ENCODE measurements at regions not wholly inside any gene's neighbourhood (a gene's known extent, or its start where the extent isn't known, plus 50 kb on each side); places are given as distances from the start of the nearest gene placed in this dataset.

DNA sequence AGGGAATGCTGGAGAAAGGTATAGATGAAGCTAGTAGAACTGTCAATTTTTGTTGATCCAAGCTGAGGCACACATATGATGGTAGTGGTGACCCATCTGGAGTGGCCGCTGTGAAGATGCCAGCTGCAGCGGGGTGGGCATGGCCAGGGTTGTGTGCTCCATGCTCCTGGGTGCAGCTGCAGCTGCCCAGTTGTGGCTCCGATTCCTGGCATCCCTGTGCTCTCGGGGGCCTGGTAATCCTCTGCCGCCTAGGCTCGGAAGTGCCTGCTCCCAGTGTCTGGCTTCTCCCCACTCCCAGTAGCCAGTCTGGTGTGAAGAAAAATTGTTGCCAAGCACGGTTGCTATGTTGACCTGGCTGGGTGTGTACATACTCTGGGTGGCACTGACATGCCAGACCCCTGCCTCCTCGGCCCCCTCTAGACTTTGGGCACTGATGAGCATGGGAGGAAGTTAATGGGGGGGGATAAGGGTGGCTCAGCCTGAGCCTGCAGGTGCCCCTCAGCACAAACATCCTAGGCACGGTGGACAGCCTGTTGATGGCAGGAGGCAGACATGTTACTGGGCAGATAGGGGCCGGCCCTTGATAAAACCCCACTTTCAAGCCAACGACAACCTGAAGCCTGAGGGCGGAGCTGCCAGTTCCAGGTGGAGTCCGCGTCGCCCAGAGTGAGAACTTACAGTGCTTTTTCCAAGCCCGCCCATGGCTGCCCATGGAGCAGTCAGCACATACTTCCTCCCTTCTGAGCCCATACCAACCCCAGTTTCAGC is 1400.7 kb downstream of the PCDH9 start:
- TF ChIP-seq, protein P1, sequence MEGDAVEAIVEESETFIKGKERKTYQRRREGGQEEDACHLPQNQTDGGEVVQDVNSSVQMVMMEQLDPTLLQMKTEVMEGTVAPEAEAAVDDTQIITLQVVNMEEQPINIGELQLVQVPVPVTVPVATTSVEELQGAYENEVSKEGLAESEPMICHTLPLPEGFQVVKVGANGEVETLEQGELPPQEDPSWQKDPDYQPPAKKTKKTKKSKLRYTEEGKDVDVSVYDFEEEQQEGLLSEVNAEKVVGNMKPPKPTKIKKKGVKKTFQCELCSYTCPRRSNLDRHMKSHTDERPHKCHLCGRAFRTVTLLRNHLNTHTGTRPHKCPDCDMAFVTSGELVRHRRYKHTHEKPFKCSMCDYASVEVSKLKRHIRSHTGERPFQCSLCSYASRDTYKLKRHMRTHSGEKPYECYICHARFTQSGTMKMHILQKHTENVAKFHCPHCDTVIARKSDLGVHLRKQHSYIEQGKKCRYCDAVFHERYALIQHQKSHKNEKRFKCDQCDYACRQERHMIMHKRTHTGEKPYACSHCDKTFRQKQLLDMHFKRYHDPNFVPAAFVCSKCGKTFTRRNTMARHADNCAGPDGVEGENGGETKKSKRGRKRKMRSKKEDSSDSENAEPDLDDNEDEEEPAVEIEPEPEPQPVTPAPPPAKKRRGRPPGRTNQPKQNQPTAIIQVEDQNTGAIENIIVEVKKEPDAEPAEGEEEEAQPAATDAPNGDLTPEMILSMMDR (IDR thresholded peaks at IDR 0.05) = no peak
- no peak for TF ChIP-seq POLR2AphosphoS5 (IDR thresholded peaks at IDR 0.05)

Measured in prostate gland (tissue), 2 donors.